Stimulated activated CD8-positive, alpha-beta memory T cell treated with anti-CD3 and anti-CD28 coated beads, Interleukin-7, amount 100 ng/mL, for 48 hours (primary cell): ENCODE measurements at regions not wholly inside any gene's neighbourhood (a gene's known extent, or its start where the extent isn't known, plus 50 kb on each side); places are given as distances from the start of the nearest gene placed in this dataset.
"Not testable (repeated sequence)": the region's sequence is repeated elsewhere in the genome, so short reads cannot be mapped to it uniquely, and the experiment has no call there.

Source experiments
- DNase-seq, 2 donors: peaks; one replicate each; pipeline ENCODE4 v3.0.0-alpha.2; 2020; ENCODE audit warnings: low read depth in 1 of 2; ENCODE audit errors: extremely low read depth in 1 of 2

DNA sequence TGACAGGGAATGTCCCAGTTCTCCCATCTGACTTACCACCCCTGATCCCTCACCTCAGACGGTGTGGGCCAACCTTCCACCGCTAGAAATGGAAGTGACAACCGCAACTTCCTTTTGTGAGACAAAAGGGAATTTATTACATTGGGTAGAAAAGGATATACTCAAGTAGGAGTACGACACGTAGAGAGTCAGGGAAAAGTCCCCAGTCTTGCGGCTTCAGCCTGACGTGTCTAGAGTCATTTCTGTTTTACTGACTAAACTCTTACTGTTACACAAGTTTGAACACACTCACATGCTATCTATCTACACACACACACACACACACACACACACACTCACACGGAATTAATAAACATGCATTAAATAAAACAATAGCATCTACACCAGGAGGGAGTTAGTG, 178.9 kb downstream of the COPRS start:
- peak; percentile 7 to 36 for DNase-seq

DNA sequence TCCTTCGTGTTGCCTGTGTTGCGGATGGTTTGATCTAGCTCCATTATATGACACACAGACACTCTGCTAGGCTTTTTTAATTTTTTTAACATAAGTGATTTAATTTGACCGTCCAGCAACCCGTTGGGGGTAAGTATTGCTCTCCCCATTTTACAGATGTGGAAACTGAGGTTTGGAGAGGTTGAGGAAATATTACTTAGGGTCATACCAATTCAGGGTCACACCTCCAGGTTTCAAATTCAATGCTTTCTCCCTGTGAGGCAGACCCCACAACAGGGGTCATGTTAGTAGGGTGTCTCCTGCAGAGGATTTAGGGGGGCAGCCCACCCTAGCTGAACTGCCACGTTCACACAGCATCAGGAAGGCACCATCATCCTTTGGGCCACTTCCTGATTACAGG, 179.4 kb downstream of the COPRS start:
- DNase-seq, result no peak

- DNase-seq, result no peak
Measured at GRCh38 chr17:31678431-31678830, 180.6 kb downstream of the COPRS start.

DNA sequence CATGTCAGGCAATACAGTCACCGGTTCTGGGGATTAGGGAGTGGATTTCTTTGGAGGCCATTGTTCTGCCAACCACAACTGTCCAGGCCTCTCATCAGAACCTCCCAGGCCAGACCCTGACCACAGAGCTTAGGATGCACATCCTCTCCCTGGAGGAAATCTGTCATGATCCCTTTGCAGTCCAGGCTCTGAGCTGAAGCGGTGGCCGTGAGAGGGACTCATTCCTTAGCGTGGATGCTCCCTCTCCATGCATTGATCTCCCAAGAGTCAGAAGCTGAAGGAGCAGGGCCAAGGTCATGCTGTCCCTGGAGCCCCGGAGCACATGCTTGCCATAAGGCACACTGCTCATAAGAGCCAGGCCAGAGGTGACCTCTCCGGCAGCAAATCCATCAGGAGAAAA, 181.4 kb downstream of the COPRS start:
- no peak for DNase-seq

DNA sequence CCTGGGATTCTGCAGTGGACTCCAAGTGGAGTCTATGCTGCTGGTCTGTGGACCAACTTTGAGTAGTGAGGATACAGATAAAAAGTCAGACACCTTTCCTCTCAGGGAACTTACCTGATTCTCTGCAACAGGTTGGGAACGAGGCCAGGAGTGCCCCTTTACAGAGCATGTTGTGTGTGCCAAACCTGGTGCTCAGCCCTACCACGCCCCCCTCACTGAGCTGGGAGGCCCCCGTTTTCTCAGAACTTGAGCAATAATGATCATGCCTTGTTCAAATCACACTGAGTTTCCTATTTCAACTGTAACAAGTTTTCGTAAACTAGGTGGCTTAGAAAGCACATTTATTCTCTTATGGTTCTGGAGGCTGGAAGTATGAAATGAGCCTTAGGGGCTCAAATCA, 182.0 kb downstream of the COPRS start:
- DNase-seq, result no peak

DNA sequence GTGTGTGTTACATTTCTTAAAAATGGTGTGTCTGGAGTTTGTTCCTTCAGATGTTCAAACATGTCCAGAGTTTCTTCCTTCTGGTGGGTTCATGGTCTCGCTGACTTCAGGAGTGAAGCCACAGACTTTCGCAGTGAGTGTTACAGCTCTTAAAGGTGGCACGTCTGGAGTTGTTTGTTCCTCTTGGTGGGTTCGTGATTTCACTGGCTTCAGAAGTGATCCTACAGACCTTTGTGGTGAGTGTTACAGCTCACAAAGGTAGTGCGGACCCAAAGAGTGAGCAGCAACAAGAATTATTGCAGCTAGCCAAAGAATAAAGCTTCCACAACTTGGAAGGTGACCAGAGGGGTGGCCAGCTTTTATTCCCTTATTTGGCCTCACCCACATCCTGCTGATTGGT, 183.7 kb downstream of the COPRS start:
- not testable (repeated sequence) for DNase-seq

GRCh38 chr17:31674717-31675349, 184.2 kb downstream of the COPRS start:
- DNase-seq, result no peak

- DNase-seq, result no peak
Measured at GRCh38 chr17:31674305-31674704, 184.7 kb downstream of the COPRS start.

GRCh38 chr17:31673076-31673475, 186.0 kb downstream of the COPRS start:
- no peak for DNase-seq

DNA sequence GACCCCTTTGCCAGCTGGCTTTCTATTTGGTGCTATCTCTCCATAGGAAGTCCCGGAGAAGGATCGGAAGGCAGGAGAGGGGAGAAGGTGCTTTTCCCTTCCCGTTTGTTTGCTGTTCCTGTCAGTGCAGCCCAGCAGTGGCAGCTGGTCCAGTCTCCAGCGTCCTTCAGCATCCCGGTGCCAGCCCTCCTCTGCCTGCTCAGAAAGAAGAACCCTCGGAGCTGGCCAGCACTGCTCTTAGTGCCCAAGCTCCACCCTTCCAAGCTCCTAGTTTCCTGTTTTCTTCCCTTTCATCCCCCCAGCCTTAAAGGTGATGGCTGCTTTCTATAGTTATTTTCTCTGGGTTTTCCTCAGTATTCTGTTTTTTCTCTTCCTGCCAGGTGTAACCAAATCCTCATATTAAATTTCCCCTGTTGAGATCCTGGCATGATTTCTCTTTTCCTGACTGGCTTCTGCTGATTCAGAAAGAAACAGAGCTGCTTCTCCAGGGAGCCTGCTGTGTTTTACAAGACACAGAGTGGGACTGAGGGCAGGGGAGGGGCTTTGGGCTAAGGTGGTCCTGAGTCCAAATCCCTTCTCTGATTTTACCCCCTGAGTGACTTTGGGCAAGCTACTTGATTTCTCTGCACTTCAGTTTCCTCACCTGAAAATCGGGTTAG, 186.8 kb downstream of the COPRS start:
- no peak for DNase-seq

GRCh38 chr17:31663576-31663975, 195.5 kb downstream of the COPRS start:
- no peak for DNase-seq

GRCh38 chr17:31660684-31661083, 198.4 kb downstream of the COPRS start:
- DNase-seq, result no peak

DNA sequence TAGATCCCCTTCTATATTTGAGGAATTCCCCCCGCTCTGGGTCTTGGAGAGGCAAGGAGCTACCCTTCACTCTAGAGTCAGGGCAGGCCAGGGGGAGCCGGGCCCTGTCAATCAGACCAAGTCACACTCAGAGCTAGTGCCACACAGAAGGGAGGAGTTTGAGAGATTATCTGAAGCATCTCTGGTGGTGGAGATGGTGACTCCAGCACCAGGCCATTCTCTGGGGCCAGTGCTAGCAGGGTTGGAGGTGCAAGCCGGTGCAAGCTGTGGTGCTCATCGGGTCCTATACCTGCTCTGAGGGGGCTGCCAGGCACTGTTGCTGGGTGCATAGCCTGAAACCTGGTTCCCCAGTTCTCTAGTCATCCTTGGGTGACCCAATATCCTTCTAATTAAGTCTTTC, 201.2 kb downstream of the COPRS start:
- no peak for DNase-seq

DNA sequence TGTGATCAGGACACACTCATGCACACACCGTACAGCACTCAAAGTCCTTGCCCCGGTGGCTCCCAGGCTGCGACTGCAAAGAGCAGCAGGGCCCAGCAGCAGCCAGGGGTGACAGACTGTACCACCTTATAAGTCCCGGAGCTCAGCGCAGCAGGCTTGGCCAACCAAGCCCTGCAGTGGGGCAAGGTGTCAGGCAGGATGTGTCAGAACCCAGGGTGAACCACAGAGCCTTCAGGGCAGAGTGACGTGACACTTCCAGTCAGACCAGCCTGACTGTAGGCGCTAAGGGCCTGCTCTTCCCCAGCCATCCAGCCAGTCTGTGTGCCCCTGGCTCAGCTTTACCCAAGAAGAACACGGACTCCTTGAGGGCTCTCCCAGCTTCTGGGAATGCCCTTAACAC, 204.1 kb downstream of the COPRS start:
- DNase-seq, result peak in 1 of 2 donors; percentile 24

DNA sequence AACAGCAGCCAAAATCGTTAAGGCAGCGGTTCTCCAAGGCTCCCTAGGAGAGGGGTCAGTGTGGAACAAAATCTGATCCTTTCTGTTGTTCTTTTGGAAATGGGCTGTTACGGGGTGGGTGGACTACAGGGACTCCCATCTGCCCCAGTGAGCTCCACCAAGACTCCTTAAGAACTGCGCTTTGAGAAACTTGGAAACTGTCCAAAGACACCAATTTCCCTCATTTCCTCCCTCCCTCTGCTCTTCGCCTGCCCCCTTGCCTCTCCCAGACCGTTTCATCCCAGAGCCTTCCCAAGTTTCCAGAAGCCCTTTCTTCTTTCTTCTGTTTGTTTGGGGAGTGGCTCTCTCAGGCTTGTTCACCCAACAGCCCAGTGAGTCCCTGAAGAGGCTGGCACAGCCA, 205.4 kb downstream of the COPRS start:
- no peak for DNase-seq

GRCh38 chr17:31650756-31651520, 208.1 kb downstream of the COPRS start:
- DNase-seq, result no peak

GRCh38 chr17:31649302-31649701, 209.7 kb downstream of the COPRS start:
- no peak for DNase-seq

DNA sequence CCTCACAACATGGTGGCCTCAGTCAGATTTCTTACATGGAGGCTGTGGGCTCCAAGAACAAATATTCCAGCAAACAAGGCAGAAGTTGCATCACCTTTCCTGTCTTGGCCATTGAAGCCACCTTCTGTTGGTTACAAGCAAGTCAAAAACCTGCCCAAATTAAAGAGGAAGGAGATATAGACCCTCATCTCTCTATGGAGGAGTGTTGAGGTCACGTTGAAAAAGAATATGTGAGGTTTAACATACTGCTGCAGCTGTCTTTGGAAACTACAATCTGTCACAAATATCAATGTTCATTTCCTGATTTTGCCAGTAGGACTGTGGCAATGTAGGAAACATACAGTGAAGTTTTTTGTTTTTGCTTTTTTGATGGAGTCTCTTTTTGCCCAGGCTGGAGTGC, 211.4 kb downstream of the COPRS start:
- no peak for DNase-seq

GRCh38 chr17:31646642-31647041, 212.4 kb downstream of the COPRS start:
- DNase-seq, result no peak

DNA sequence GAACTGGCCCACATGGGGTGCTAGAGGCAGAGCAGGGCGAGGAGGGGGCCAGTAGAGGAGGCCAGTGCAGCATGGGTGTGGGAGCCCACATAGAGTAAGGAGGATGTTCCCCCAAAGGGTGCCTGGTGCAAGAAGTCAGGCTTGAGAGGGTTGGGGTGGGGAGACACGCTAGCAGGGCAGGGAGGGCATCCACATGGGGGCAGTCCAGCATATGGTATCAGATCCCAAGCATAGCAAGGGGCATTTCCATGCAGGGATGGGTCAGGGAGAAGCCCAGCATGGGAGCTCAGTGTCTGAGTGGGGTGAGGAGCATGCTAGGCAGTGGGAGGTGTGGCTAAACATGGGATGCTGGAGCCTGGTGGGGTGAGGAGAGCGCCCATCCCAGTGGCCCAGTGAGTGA, 213.7 kb downstream of the COPRS start:
- no peak for DNase-seq

GRCh38 chr17:31631766-31632165, 227.3 kb downstream of the COPRS start:
- no peak for DNase-seq

GRCh38 chr17:31630866-31631265, 228.2 kb downstream of the COPRS start:
- DNase-seq, result not testable (repeated sequence)
